ENCODE measurements at regions not wholly inside any gene's neighbourhood (a gene's known extent, or its start where the extent isn't known, plus 50 kb on each side); places are given as distances from the start of the nearest gene placed in this dataset.
"Not testable (repeated sequence)": the region's sequence is repeated elsewhere in the genome, so short reads cannot be mapped to it uniquely, and the experiment has no call there.

GRCh38 chr20:50442512-50442911 is 67.7 kb upstream of the PTPN1 start:
- ATAC-seq, result no peak
- H3K27ac Mint-ChIP-seq, result no peak overlapping the region
- H3K4me1 Mint-ChIP-seq, result peaks cover 31% of the 10 kb centered on the region
- H3K36me3 Mint-ChIP-seq, result no peaks in the 10 kb centered on the region
- DNase-seq (ENCODE audit: low spot score in 2 of 2), result no peak
- no peaks in the 10 kb centered on the region for H3K9me3 Mint-ChIP-seq
- H3K4me3 Mint-ChIP-seq, result no peak overlapping the region

- Mint-ChIP-seq H3K4me3 (no peak overlapping the region), H3K9me3 (no peaks in the 10 kb centered on the region), H3K36me3 (no peaks in the 10 kb centered on the region), H3K27ac (no peak overlapping the region), H3K4me1 (peaks cover 26% of the 10 kb centered on the region)
- ATAC-seq (no peak), DNase-seq (ENCODE audit: low spot score in 2 of 2) (no peak)
Observed at GRCh38 chr20:50445354-50446151, 64.6 kb upstream of the PTPN1 start.

- H3K4me3 Mint-ChIP-seq, result no peak overlapping the region
Observed at GRCh38 chr20:50446351-50447101, 63.7 kb upstream of the PTPN1 start.

GRCh38 chr20:50447102-50447804 is 62.9 kb upstream of the PTPN1 start:
- H3K9me3 Mint-ChIP-seq, result no peaks in the 10 kb centered on the region
- H3K4me1 Mint-ChIP-seq, result peaks cover 29% of the 10 kb centered on the region
- no peak for DNase-seq (ENCODE audit: low spot score in 2 of 2)
- no peak overlapping the region for H3K27ac Mint-ChIP-seq
- no peak for ATAC-seq
- no peak overlapping the region for H3K4me3 Mint-ChIP-seq
- peaks cover 7% of the 10 kb centered on the region for H3K36me3 Mint-ChIP-seq

More at GRCh38 chr20:50446351-50447101, 63.7 kb upstream of the PTPN1 start:
- Mint-ChIP-seq H3K27ac (no peak overlapping the region), H3K4me1 (peaks cover 26% of the 10 kb centered on the region), H3K36me3 (peaks cover 7% of the 10 kb centered on the region), H3K9me3 (no peaks in the 10 kb centered on the region)
- DNase-seq (ENCODE audit: low spot score in 2 of 2), result no peak
- no peak for ATAC-seq

GRCh38 chr20:50447817-50448216 is 62.4 kb upstream of the PTPN1 start:
- Mint-ChIP-seq H3K4me1 (peaks cover 29% of the 10 kb centered on the region), H3K4me3 (no peak overlapping the region), H3K36me3 (peaks cover 7% of the 10 kb centered on the region), H3K27ac (no peak overlapping the region), H3K9me3 (no peaks in the 10 kb centered on the region)
- ATAC-seq, result no peak
- no peak for DNase-seq (ENCODE audit: low spot score in 2 of 2)

GRCh38 chr20:50448625-50449403 is 61.4 kb upstream of the PTPN1 start:
- H3K4me1 Mint-ChIP-seq, result peaks cover 29% of the 10 kb centered on the region
- not testable (repeated sequence) for H3K36me3 Mint-ChIP-seq; H3K4me3 Mint-ChIP-seq; H3K9me3 Mint-ChIP-seq; ATAC-seq; DNase-seq (ENCODE audit: low spot score in 2 of 2); H3K27ac Mint-ChIP-seq

GRCh38 chr20:50449738-50450492 is 60.3 kb upstream of the PTPN1 start:
- no peak overlapping the region for H3K4me3 Mint-ChIP-seq
- DNase-seq (ENCODE audit: low spot score in 2 of 2) (no peak), ATAC-seq (peak; percentile 71)
- H3K9me3 Mint-ChIP-seq, result no peaks in the 10 kb centered on the region
- peaks cover 7% of the 10 kb centered on the region for H3K36me3 Mint-ChIP-seq
- H3K27ac Mint-ChIP-seq, result no peak overlapping the region
- H3K4me1 Mint-ChIP-seq, result peaks cover 29% of the 10 kb centered on the region

DNA sequence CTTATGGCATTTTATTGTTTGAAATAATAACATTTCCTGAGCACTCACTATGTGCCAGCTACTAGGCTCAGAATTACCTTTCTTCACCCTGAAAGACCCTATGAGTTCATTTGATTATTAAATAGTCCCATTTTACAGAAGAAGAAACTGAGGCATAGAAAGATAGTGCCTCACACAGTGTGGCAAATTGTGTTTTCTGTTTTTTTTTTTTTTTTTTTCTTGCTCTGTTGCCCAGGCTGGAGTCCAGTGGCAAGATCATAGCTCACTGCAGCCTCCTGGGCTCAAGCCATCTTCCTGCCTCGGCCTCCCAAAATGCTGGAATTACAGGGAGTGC is 59.7 kb upstream of the PTPN1 start:
- H3K4me3 Mint-ChIP-seq, result peak overlapping the region; percentile 64
- H3K27ac Mint-ChIP-seq, result peak overlapping the region; percentile 84
- DNase-seq (ENCODE audit: low spot score in 2 of 2) (no peak), ATAC-seq (no peak)
- H3K9me3 Mint-ChIP-seq, result no peaks in the 10 kb centered on the region
- H3K36me3 Mint-ChIP-seq, result peaks cover 7% of the 10 kb centered on the region
- H3K4me1 Mint-ChIP-seq, result peaks cover 29% of the 10 kb centered on the region

GRCh38 chr20:50450881-50451752 is 59.1 kb upstream of the PTPN1 start:
- peaks cover 7% of the 10 kb centered on the region for H3K36me3 Mint-ChIP-seq
- H3K27ac Mint-ChIP-seq, result peak overlapping the region; percentile 84
- no peaks in the 10 kb centered on the region for H3K9me3 Mint-ChIP-seq
- DNase-seq (ENCODE audit: low spot score in 2 of 2) (peak in 1 of 2 donors; percentile 65), ATAC-seq (peak; percentile 88)
- peaks cover 29% of the 10 kb centered on the region for H3K4me1 Mint-ChIP-seq
- peak overlapping the region; percentile 64 for H3K4me3 Mint-ChIP-seq

- ATAC-seq; H3K9me3 Mint-ChIP-seq; DNase-seq (ENCODE audit: low spot score in 2 of 2); H3K36me3 Mint-ChIP-seq: not testable (repeated sequence)
- peak overlapping the region; percentile 84 for H3K27ac Mint-ChIP-seq
- peak overlapping the region; percentile 64 for H3K4me3 Mint-ChIP-seq
- peaks cover 29% of the 10 kb centered on the region for H3K4me1 Mint-ChIP-seq
Observed at GRCh38 chr20:50451792-50452425, 58.3 kb upstream of the PTPN1 start.

DNA sequence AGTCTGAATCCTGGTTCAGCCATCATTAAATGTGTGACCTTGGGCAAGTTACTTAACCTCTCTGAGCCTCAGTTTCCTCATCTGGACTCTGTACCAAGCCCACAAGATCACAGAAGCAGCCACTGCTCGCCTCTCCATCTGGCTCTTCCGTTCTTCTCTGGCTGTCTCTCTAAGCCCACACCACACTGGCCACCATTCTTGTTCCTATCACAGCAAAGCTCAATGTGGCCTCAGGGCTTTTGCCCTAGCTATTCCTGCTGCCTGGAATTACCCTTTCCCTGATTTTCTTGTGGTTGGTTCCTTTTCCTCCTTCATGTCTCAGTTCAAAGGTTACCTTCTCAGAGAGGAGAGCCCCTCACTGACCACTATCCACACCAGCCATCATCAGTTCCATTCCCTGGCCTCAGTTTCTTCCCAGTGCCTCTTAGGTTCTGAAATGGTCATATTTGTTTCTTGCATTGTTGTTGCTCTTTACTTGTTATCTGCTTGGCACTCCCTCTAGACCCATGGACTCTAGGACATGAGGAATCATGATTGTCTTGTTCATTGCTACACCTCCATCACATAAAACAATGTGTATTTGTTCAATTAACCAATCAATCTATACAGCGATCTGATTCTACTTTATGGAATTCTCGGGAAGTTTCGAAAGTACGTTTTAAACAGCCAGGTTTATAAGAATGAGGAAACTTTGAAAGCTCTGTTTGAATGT is 56.5 kb upstream of the PTPN1 start:
- H3K27ac Mint-ChIP-seq, result no peak overlapping the region
- DNase-seq (ENCODE audit: low spot score in 2 of 2), result no peak
- no peak for ATAC-seq
- H3K36me3 Mint-ChIP-seq, result peaks cover 7% of the 10 kb centered on the region
- H3K9me3 Mint-ChIP-seq, result no peaks in the 10 kb centered on the region
- H3K4me1 Mint-ChIP-seq, result peaks cover 29% of the 10 kb centered on the region
- H3K4me3 Mint-ChIP-seq, result no peak overlapping the region

DNA sequence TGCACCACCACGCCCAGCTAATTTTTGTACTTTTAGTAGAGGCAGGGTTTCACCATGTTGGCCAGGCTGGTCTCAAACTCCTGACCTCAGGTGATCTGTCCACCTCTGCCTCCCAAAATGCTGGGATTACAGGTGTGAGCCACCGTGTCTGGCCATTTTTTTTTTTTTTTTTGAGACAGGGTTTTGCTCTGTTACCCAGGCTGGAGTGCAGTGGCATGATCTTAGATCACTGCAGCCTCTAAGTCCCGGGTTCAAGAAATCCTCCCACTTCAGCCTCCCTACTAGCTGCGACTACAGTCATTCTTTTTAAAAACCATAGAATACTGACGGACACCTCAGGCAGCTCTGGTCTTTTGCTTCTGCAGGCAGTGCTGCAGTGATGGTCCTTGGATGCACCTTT is 54.9 kb upstream of the PTPN1 start:
- not testable (repeated sequence) for DNase-seq (ENCODE audit: low spot score in 2 of 2); H3K9me3 Mint-ChIP-seq; ATAC-seq; H3K36me3 Mint-ChIP-seq; H3K4me3 Mint-ChIP-seq; H3K27ac Mint-ChIP-seq
- peaks cover 19% of the 10 kb centered on the region for H3K4me1 Mint-ChIP-seq

All from stimulated activated effector memory CD8-positive, alpha-beta T cell treated with anti-CD3 and anti-CD28 coated beads, Interleukin-12 subunit alpha, Interleukin-12 subunit beta, amount 100 ng/mL, for 72 hours (primary cell).